Pancreas (tissue), 10 donors: ENCODE measurements at regions not wholly inside any gene's neighbourhood (a gene's known extent, or its start where the extent isn't known, plus 50 kb on each side); places are given as distances from the start of the nearest gene placed in this dataset.

Source experiments
- ATAC-seq, 4 donors: fragments of 200-7000 bp; cut with Tn5 transposase; one replicate each; pipeline versions ENCODE4 v1.8.0 to v1.9.1; 2020; ENCODE audit warnings: mild to moderate bottlenecking in 4 of 4, moderate library complexity in 4 of 4
- DNase-seq, 6 donors: peaks; one replicate each; pipeline ENCODE4 v3.0.0-alpha.2; 2020
- FAIRE-seq: peaks from 2 replicates; lab custom pipeline; 2012; peaks lifted over from hg19 to GRCh38; lab: Jason Lieb, UNC
- H3K27ac ChIP-seq, 4 donors: fragments of 200-600 bp; sonication (generic); 1 replicate in 3 of 4; 2 replicates in 1 of 4; pipeline versions ENCODE4 v1.5.0 to v1.8.0; 2020
- H3K27me3 ChIP-seq, 4 donors: fragments of 200-600 bp; one replicate each; pipeline ENCODE4 v1.8.0; 2021
- H3K36me3 ChIP-seq, 3 donors: fragments of 200-600 bp; sonication (generic) in 1 of 3; one replicate each; pipeline versions ENCODE4 v1.5.0 to v1.8.0; 2020 to 2021
- H3K4me1 ChIP-seq, 3 donors: fragments of 200-600 bp; one replicate each; pipeline ENCODE4 v1.8.0; 2021
- H3K4me3 ChIP-seq, 4 donors: fragments of 200-600 bp; sonication (generic) in 2 of 4; one replicate each; pipeline versions ENCODE4 v1.5.0 to v1.8.0; 2020 to 2021
- H3K9me3 ChIP-seq, 4 donors: fragments of 200-600 bp; one replicate each; pipeline ENCODE4 v1.8.0; 2021
- CTCF ChIP-seq, 4 donors: fragments of 200-600 bp; sonication (generic) in 3 of 4; IDR thresholded peaks; one replicate each; pipeline versions ENCODE4 v1.5.0 to v1.8.0; 2021; ENCODE audit warnings: antibody characterized with exemption in 4 of 4
- whole genome bisulfite sequencing, 2 donors: extraction: QIAGEN DNeasy Blood & Tissue Kit; methylation state at CpG; one replicate each; pipeline ENCODE4 v1.1.7; 2013; 5-methylcytosine and 5-hydroxymethylcytosine counted together
- intact Hi-C, 3 donors: fragments of 100-400 bp; cut with DNase I; formaldehyde crosslinking; loops; one replicate each; pipeline versions ENCODE4 v1.11.1 to v1.14.2; 2022
- donor health status: healthy with polysubstance abuse.
- donor health status: DM: no; HTN: no; CAD: no; lungs with moderate emphysema.
- donor health status: DM: no; HTN: no; CAD: no.
- donor health status: control.
- donor health status: control.
- donor health status: Bipolar disorder and iron deficiency.
- donor health status: DM: yes; HTN: yes; CAD: no.
- donor health status: DM: no; HTN: no; CAD: no.
- donor health status: DM: no; HTN: no; CAD: no.
- donor health status: DM: yes; HTN: yes; CAD: no.

DNA sequence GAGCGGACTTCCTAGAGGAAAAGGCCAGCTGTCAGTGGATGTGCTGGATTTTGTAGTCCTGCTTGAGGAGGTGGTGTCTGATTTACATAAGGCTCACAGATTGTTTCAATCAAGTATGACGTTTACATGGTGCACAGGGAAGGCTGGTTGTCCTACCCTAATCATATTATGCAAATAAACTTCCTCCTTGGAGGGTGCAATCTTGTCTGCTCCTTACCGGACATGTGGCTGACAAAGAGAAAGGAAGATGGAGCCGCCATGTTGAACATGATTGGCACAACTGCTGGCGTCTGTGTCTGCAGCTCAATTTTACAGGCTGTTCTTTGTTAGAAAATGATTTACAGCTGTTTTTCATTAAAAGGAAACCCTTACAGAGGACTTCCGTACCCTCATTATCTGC is 1656.1 kb downstream of the KCNT2 start:
- no peak for ATAC-seq
- Histone ChIP-seq H3K4me1 (no peaks in the 10 kb centered on the region), H3K36me3 (no peaks in the 10 kb centered on the region), H3K9me3 (no peaks in the 10 kb centered on the region), H3K27ac (no peak overlapping the region), H3K4me3 (no peak overlapping the region), H3K27me3 (no peaks in the 10 kb centered on the region)
- intact Hi-C loops, result no loop called here
- no peak for TF ChIP-seq CTCF (IDR thresholded peaks at IDR 0.05)
- DNase-seq, result no peak
- FAIRE-seq, result no peak
- WGBS, 2 donors, result 51 to 65% methylated on average over 6 of the region's 6 CpGs

DNA sequence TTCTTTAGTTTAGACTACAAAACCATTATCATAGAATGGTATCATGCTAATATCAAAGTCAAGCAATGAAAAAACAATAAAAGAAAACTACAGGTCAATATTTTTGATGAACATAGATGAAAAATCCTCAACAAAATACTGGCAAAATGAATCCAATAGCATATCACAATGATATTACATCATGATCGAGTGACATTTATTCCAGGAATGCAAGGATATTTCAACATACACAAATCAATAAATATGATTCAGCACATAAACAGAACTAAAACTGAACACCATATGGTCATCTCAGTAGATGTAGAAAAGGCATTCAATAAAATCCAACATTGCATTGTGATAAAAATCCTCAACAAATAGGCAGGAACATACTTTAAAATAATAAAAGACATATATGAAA is 1657.7 kb downstream of the KCNT2 start:
- intact Hi-C loops, result no loop called here
- no peak overlapping the region for H3K27ac ChIP-seq
- DNase-seq (no peak), ATAC-seq (no peak), FAIRE-seq (no peak)
- no peak for TF ChIP-seq CTCF (IDR thresholded peaks at IDR 0.05)
- no peaks in the 10 kb centered on the region for H3K9me3 ChIP-seq
- no peaks in the 10 kb centered on the region for H3K36me3 ChIP-seq
- H3K27me3 ChIP-seq, result no peaks in the 10 kb centered on the region
- 40 to 61% methylated on average over 1 of the region's 1 CpG for WGBS, 2 donors
- no peaks in the 10 kb centered on the region for H3K4me1 ChIP-seq
- H3K4me3 ChIP-seq, result no peak overlapping the region

DNA sequence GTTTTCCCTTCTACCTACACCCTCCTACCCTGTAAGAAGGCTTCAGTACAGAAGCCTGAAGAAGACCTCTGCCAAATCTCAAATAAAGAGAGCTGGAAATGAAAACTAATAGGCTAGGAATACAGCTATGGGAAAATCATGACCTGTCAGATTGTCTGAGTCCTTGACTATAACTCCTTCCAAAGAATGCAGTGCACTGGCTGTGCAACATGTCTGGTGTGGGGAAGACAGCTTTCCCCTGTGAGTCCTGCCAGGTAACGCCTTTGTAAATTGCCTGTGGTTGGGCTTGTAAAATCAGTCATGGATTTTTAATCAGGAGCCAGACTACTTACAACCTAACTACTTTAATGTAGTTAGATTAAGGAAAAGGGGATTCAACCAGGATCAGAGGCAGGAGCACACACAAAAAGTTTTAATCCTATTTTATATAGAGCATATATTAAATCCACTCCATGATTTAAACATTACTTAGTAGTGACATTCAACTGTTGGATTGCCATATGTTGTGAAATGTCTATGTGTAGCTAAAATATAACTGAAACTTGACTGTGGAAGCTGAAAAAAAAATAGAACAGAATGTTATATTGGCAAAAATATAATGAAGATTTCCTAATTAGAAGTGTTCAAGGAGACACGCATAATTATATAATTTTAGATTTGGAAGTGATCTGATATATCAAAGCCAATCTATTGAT is 1667.8 kb downstream of the KCNT2 start:
- Histone ChIP-seq H3K4me3 (no peak overlapping the region), H3K4me1 (no peaks in the 10 kb centered on the region), H3K36me3 (no peaks in the 10 kb centered on the region), H3K27ac (no peak overlapping the region), H3K27me3 (no peaks in the 10 kb centered on the region), H3K9me3 (no peaks in the 10 kb centered on the region)
- no peak for TF ChIP-seq CTCF (IDR thresholded peaks at IDR 0.05)
- ATAC-seq (no peak), FAIRE-seq (no peak), DNase-seq (no peak)
- 50 to 54% methylated on average over 2 of the region's 2 CpGs for WGBS, 2 donors
- intact Hi-C loops, result no loop called here

DNA sequence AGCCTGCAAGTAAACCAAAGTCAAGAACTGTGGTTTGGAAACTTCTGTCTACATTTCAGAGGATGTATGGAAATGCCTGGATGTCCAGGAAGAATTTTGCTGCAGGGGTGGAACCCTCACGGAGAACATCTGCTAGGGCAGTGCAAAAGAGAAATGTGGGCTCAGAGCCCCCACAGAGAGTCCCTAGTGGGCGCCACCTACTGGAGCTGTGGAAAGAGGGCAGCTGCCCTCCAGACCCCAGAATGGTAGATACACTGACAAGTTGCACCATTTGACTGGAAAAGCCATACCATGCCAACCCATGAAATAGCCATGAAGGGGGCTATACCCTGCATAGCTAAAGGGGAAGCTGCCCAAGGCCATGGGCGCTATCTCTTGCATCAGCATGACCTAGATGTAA is 1672.4 kb downstream of the KCNT2 start:
- H3K9me3 ChIP-seq, result no peaks in the 10 kb centered on the region
- no peak overlapping the region for H3K27ac ChIP-seq
- TF ChIP-seq CTCF (IDR thresholded peaks at IDR 0.05), result no peak
- 43 to 56% methylated on average over 3 of the region's 3 CpGs for WGBS, 2 donors
- no peaks in the 10 kb centered on the region for H3K27me3 ChIP-seq
- FAIRE-seq, result no peak
- no peak for ATAC-seq
- intact Hi-C loops, result no loop called here
- no peaks in the 10 kb centered on the region for H3K36me3 ChIP-seq
- no peaks in the 10 kb centered on the region for H3K4me1 ChIP-seq
- no peak overlapping the region for H3K4me3 ChIP-seq
- no peak for DNase-seq

DNA sequence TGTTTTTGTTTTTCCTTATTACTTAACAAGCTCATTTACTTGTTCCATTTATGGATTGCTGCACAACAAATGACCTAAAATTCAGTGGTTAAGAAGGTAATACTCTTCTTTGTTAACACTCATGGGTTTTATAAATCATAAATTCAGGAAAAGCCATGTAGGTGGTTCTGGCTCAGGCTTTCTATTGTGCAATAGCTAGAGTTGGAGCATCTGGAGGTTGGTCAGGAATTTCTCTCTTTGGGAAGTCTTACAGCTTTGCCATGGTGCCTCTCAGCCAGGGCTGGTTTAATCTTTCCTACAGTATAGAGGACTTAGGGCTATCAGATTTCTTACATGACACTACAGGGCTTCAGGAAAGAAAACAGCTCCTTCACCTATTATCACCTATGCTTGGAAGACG is 1677.1 kb downstream of the KCNT2 start:
- ATAC-seq (no peak), DNase-seq (no peak), FAIRE-seq (no peak)
- H3K4me1 ChIP-seq, result no peaks in the 10 kb centered on the region
- no peak overlapping the region for H3K27ac ChIP-seq
- TF ChIP-seq CTCF (IDR thresholded peaks at IDR 0.05), result no peak
- H3K27me3 ChIP-seq, result no peaks in the 10 kb centered on the region
- no peak overlapping the region for H3K4me3 ChIP-seq
- no peaks in the 10 kb centered on the region for H3K9me3 ChIP-seq
- WGBS, 2 donors, result 25 to 46% methylated on average over 1 of the region's 1 CpG
- intact Hi-C loops, result no loop called here
- no peaks in the 10 kb centered on the region for H3K36me3 ChIP-seq
